Nephron (organoid): ENCODE measurements at regions not wholly inside any gene's neighbourhood (a gene's known extent, or its start where the extent isn't known, plus 50 kb on each side); places are given as distances from the start of the nearest gene placed in this dataset.
A peak's percentile ranks its signal among the peaks of the same experiment; 100 is the strongest.

Experiments used
- H3K27ac Mint-ChIP-seq, 3 experiments: 2 replicates each; pipeline ENCODE4 v1.8.0; 2020; ENCODE audit warnings: mixed read lengths in 3 of 3, mild to moderate bottlenecking in 2 of 3, moderate library complexity in 1 of 3
- H3K27me3 Mint-ChIP-seq: 2 replicates; pipeline ENCODE4 v1.8.0; 2021; ENCODE audit warnings: low read depth, mild to moderate bottlenecking, moderate library complexity, mixed read lengths
- H3K36me3 Mint-ChIP-seq: 2 replicates; pipeline ENCODE4 v1.8.0; 2020; ENCODE audit warnings: low read depth, mixed read lengths
- H3K4me1 Mint-ChIP-seq: 2 replicates; pipeline ENCODE4 v1.8.0; 2020; ENCODE audit warnings: mixed read lengths
- H3K4me3 Mint-ChIP-seq, 3 experiments: 2 replicates each; pipeline ENCODE4 v1.8.0; 2020; ENCODE audit warnings: mild to moderate bottlenecking in 3 of 3, mixed read lengths in 3 of 3, moderate library complexity in 2 of 3
- H3K9me3 Mint-ChIP-seq: 2 replicates; pipeline ENCODE4 v1.8.0; 2020; ENCODE audit warnings: mixed read lengths
- CTCF ChIP-seq, 3 experiments: fragments of 200-600 bp; sonication (generic); IDR thresholded peaks; one replicate each; pipeline ENCODE4 v1.5.0; 2021; ENCODE audit warnings: antibody characterized with exemption in 3 of 3; ENCODE audit not compliant: unreplicated experiment in 3 of 3

GRCh38 chr3:21894459-21895340 lies 143.7 kb upstream of the ZNF385D start:
- no peak overlapping the region for H3K4me3 Mint-ChIP-seq
- H3K9me3 Mint-ChIP-seq = no peaks in the 10 kb centered on the region
- peak; percentile 68 to 84 (median 69) for TF ChIP-seq CTCF (IDR thresholded peaks at IDR 0.05; ENCODE audit: unreplicated experiment in 3 of 3)
- no peaks in the 10 kb centered on the region for H3K36me3 Mint-ChIP-seq
- H3K4me1 Mint-ChIP-seq = peaks cover 34% of the 10 kb centered on the region
- no peaks in the 10 kb centered on the region for H3K27me3 Mint-ChIP-seq
- peak overlapping the region in 2 of 3 experiments; percentile 32 to 72 for H3K27ac Mint-ChIP-seq

- no peak for TF ChIP-seq CTCF (IDR thresholded peaks at IDR 0.05; ENCODE audit: unreplicated experiment in 3 of 3)
- H3K36me3 Mint-ChIP-seq = no peaks in the 10 kb centered on the region
- H3K27ac Mint-ChIP-seq = peak overlapping the region in 2 of 3 experiments; percentile 27 to 28
- no peaks in the 10 kb centered on the region for H3K27me3 Mint-ChIP-seq
- no peaks in the 10 kb centered on the region for H3K9me3 Mint-ChIP-seq
- no peak overlapping the region for H3K4me3 Mint-ChIP-seq
- peaks cover 23% of the 10 kb centered on the region for H3K4me1 Mint-ChIP-seq
Measured at GRCh38 chr3:21898316-21898715, 147.3 kb upstream of the ZNF385D start.

- peaks cover 11% of the 10 kb centered on the region for H3K4me1 Mint-ChIP-seq
- H3K9me3 Mint-ChIP-seq = no peaks in the 10 kb centered on the region
- H3K27me3 Mint-ChIP-seq = no peaks in the 10 kb centered on the region
- H3K4me3 Mint-ChIP-seq = no peak overlapping the region
- TF ChIP-seq CTCF (IDR thresholded peaks at IDR 0.05; ENCODE audit: unreplicated experiment in 3 of 3) = no peak
- H3K36me3 Mint-ChIP-seq = no peaks in the 10 kb centered on the region
- no peak overlapping the region for H3K27ac Mint-ChIP-seq
Measured at GRCh38 chr3:21901484-21901883, 150.5 kb upstream of the ZNF385D start.

GRCh38 chr3:21902956-21903355 lies 151.9 kb upstream of the ZNF385D start:
- H3K27me3 Mint-ChIP-seq = no peaks in the 10 kb centered on the region
- H3K27ac Mint-ChIP-seq = no peak overlapping the region
- no peaks in the 10 kb centered on the region for H3K9me3 Mint-ChIP-seq
- H3K36me3 Mint-ChIP-seq = no peaks in the 10 kb centered on the region
- no peak for TF ChIP-seq CTCF (IDR thresholded peaks at IDR 0.05; ENCODE audit: unreplicated experiment in 3 of 3)
- peaks cover 10% of the 10 kb centered on the region for H3K4me1 Mint-ChIP-seq
- no peak overlapping the region for H3K4me3 Mint-ChIP-seq

GRCh38 chr3:21909096-21909495 lies 158.1 kb upstream of the ZNF385D start:
- Mint-ChIP-seq H3K4me3 (no peak overlapping the region), H3K9me3 (no peaks in the 10 kb centered on the region), H3K36me3 (no peaks in the 10 kb centered on the region), H3K27me3 (no peaks in the 10 kb centered on the region), H3K4me1 (peaks cover 33% of the 10 kb centered on the region), H3K27ac (peak overlapping the region; percentile 51 to 74 (median 70))
- no peak for TF ChIP-seq CTCF (IDR thresholded peaks at IDR 0.05; ENCODE audit: unreplicated experiment in 3 of 3)

GRCh38 chr3:21912711-21913110 lies 161.7 kb upstream of the ZNF385D start:
- TF ChIP-seq CTCF (IDR thresholded peaks at IDR 0.05; ENCODE audit: unreplicated experiment in 3 of 3) = no peak
- Mint-ChIP-seq H3K4me3 (no peak overlapping the region), H3K27ac (peak overlapping the region; percentile 2 to 34 (median 32)), H3K4me1 (peaks cover 37% of the 10 kb centered on the region), H3K27me3 (no peaks in the 10 kb centered on the region), H3K9me3 (no peaks in the 10 kb centered on the region), H3K36me3 (no peaks in the 10 kb centered on the region)
